Right lobe of liver (tissue), 6 donors: ENCODE measurements at regions not wholly inside any gene's neighbourhood (a gene's known extent, or its start where the extent isn't known, plus 50 kb on each side); places are given as distances from the start of the nearest gene placed in this dataset.

Source experiments
- ATAC-seq, 4 donors: fragments of 200-7000 bp; cut with Tn5 transposase; one replicate each; pipeline ENCODE4 v1.9.1; 2020; ENCODE audit warnings: mild to moderate bottlenecking in 4 of 4, moderate library complexity in 4 of 4
- DNase-seq, 3 donors: peaks; one replicate each; pipeline ENCODE4 v3.0.0-alpha.2; 2020
- H3K27ac ChIP-seq, 3 donors: fragments of 200-600 bp; one replicate each; pipeline ENCODE4 v1.8.0; 2022
- H3K27me3 ChIP-seq, 2 donors: fragments of 200-600 bp; one replicate each; pipeline ENCODE4 v1.8.0; 2022
- H3K36me3 ChIP-seq, 4 donors: fragments of 200-600 bp; sonication (generic) in 1 of 4; one replicate each; pipeline versions ENCODE4 v1.5.1 to v1.8.0; 2017 to 2022; ENCODE audit warnings: control low read depth in 1 of 4
- H3K4me1 ChIP-seq, 4 donors: fragments of 200-600 bp; sonication (generic) in 1 of 4; one replicate each; pipeline versions ENCODE4 v1.5.1 to v1.8.0; 2017 to 2022; ENCODE audit warnings: control low read depth in 1 of 4
- H3K4me3 ChIP-seq, 3 donors: fragments of 200-600 bp; one replicate each; pipeline ENCODE4 v1.8.0; 2022
- H3K9me3 ChIP-seq, 4 donors: fragments of 200-600 bp; sonication (generic) in 1 of 4; one replicate each; pipeline versions ENCODE4 v1.5.1 to v1.8.0; 2017 to 2022; ENCODE audit warnings: control low read depth in 1 of 4
- CTCF ChIP-seq, 4 donors: fragments of 200-600 bp in 3 of 4; fragments of 450-650 bp in 1 of 4; IDR thresholded peaks; one replicate each; pipeline versions ENCODE4 v1.5.1 to v1.8.0; 2016 to 2022; ENCODE audit warnings: antibody characterized with exemption in 4 of 4, mild to moderate bottlenecking in 2 of 4
- POLR2A ChIP-seq: fragments of 450-650 bp; IDR thresholded peaks from one replicate; pipeline ENCODE4 v1.6.1; 2017; ENCODE audit warnings: antibody characterized with exemption, mild to moderate bottlenecking
- WGBS: methylation state at CpG from one replicate; pipeline ENCODE4 v1.1.6; 2018; ENCODE audit warnings: low coverage, low lambda C conversion rate; ENCODE audit not compliant: insufficient coverage; ENCODE audit errors: missing lambda C conversion rate; 5-methylcytosine and 5-hydroxymethylcytosine counted together
- intact Hi-C, 2 donors: fragments of 100-400 bp; cut with DNase I; formaldehyde crosslinking; loops; one replicate each; pipeline versions ENCODE4 v1.11.2 to v1.14.1; 2022
- donor health status: DM: no; HTN: yes; CAD: no.
- donor health status: DM: no; HTN: no; CAD: no.
- donor health status: DM: no; HTN: no; CAD: no.
- donor health status: DM: no; HTN: yes; CAD: no.
- donor health status: DM: no; HTN: yes; CAD: no.

DNA sequence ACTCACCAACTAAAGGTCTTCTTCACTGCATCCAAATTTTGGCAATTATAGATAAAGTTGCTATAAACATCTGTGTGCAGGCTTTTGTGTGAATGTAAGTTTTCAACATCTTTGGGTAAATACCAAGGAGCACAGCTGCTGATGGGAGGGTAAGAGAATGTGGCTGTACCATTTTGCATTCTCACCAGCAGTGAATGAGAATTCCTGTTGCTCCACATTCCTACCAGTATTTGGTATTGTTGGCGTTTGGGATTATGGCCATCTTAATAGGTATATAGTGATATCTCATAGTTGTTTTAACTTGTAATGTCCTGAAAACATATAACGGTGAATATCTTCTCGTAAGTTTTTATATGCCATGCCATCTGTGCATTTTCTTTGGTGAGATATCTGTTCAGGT is 69.3 kb downstream of the ILRUN start:
- intact Hi-C loops = no loop called here
- Histone ChIP-seq H3K27me3 (no peaks in the 10 kb centered on the region), H3K27ac (no peak overlapping the region), H3K9me3 (no peaks in the 10 kb centered on the region), H3K4me1 (no peaks in the 10 kb centered on the region), H3K4me3 (no peak overlapping the region), H3K36me3 (peaks cover 0 to 5% (median 0%) of the 10 kb centered on the region in 4 donors)
- 94% methylated on average over 3 of the region's 3 CpGs for WGBS
- no peak for TF ChIP-seq CTCF (IDR thresholded peaks at IDR 0.05)
- no peak for TF ChIP-seq POLR2A
- ATAC-seq (no peak), DNase-seq (no peak)

GRCh38 chr6:34618430-34619182 is 62.5 kb upstream of the SPDEF start:
- TF ChIP-seq CTCF (IDR thresholded peaks at IDR 0.05) = no peak
- TF ChIP-seq POLR2A = no peak
- Histone ChIP-seq H3K27me3 (no peaks in the 10 kb centered on the region), H3K27ac (no peak overlapping the region), H3K4me3 (no peak overlapping the region), H3K36me3 (peaks cover 0 to 8% (median 0%) of the 10 kb centered on the region in 4 donors), H3K4me1 (peaks cover 0 to 5% (median 2%) of the 10 kb centered on the region in 4 donors), H3K9me3 (no peaks in the 10 kb centered on the region)
- DNase-seq (no peak), ATAC-seq (no peak)
- WGBS = 72% methylated on average over 5 of the region's 5 CpGs
- intact Hi-C loops = loop anchor here in 1 of 2 donors (10.0 kb wide), 1 partner anchor 154 kb away; the partner anchor contains the start of gene PACSIN1

DNA sequence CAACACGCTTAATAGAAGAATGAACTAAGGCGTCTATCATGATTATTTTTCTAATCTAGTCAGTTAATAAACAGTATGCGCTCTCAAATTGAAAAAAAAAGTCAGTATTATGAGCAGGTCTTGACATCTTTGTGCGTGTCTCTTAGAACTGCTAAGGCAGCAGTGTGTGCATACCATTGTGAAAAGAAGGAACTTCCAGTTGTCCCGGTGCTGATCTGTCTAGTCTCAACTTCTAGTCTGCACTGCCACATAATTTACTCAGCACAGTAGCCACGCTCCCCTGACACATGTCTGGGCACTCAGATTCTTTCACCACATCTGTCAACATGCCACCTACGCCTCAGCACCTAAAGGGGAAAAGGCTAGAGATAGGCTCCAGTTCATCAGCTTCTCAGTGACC is 61.1 kb upstream of the SPDEF start:
- peaks cover 0 to 6% (median 2%) of the 10 kb centered on the region in 4 donors for H3K4me1 ChIP-seq
- WGBS = 89% methylated on average over 5 of the region's 7 CpGs
- no peak for TF ChIP-seq POLR2A
- TF ChIP-seq CTCF (IDR thresholded peaks at IDR 0.05) = no peak
- H3K27ac ChIP-seq = no peak overlapping the region
- DNase-seq (no peak), ATAC-seq (no peak)
- H3K4me3 ChIP-seq = no peak overlapping the region
- no peaks in the 10 kb centered on the region for H3K27me3 ChIP-seq
- no peaks in the 10 kb centered on the region for H3K9me3 ChIP-seq
- H3K36me3 ChIP-seq = peaks cover 0 to 8% (median 0%) of the 10 kb centered on the region in 4 donors
- intact Hi-C loops = loop anchor here in 1 of 2 donors (10.0 kb wide), 1 partner anchor 152 kb away; the partner anchor contains the start of gene PACSIN1

GRCh38 chr6:34616227-34616585 is 60.1 kb upstream of the SPDEF start:
- Histone ChIP-seq H3K9me3 (no peaks in the 10 kb centered on the region), H3K36me3 (peaks cover 0 to 8% (median 0%) of the 10 kb centered on the region in 4 donors), H3K4me1 (peaks cover 0 to 15% (median 7%) of the 10 kb centered on the region in 4 donors), H3K4me3 (no peak overlapping the region), H3K27ac (no peak overlapping the region), H3K27me3 (no peaks in the 10 kb centered on the region)
- intact Hi-C loops = loop anchor here in 1 of 2 donors (10.0 kb wide), 1 partner anchor 151 kb away; the partner anchor contains the start of gene PACSIN1
- TF ChIP-seq CTCF (IDR thresholded peaks at IDR 0.05) = no peak
- TF ChIP-seq POLR2A = no peak
- no peak for ATAC-seq
- 88% methylated on average over 1 of the region's 1 CpG for WGBS
- DNase-seq = no peak
